GM23338 (cell line): ENCODE measurements at regions not wholly inside any gene's neighbourhood (a gene's known extent, or its start where the extent isn't known, plus 50 kb on each side); places are given as distances from the start of the nearest gene placed in this dataset. TPM values are rescaled to one million over a fixed set of nuclear protein-coding genes. Genes with fewer than 3 reads are reported as not detected.
"Not testable (repeated sequence)": the region's sequence is repeated elsewhere in the genome, so short reads cannot be mapped to it uniquely, and the experiment has no call there.

ENCODE experiments used
- ATAC-seq: fragments of 200-7000 bp; cut with Tn5 transposase; 3 replicates; pipeline ENCODE4 v1.9.1; 2020
- DNase-seq: peaks from one replicate; pipeline ENCODE4 v3.0.0-alpha.2; 2015; ENCODE audit warnings: low spot score
- H2AFZ ChIP-seq: fragments of 200-600 bp; sonication (generic); 2 replicates; pipeline ENCODE4 v1.8.0; 2016; ENCODE audit warnings: antibody characterized with exemption, mild to moderate bottlenecking, moderate library complexity
- H3F3A ChIP-seq: fragments of 200-600 bp; sonication (generic); replicated peaks from 2 replicates; pipeline ENCODE4 v1.8.0; 2017; ENCODE audit warnings: antibody characterized with exemption, mixed run types, low read depth
- H3K27ac ChIP-seq: fragments of 200-600 bp; sonication (generic); 2 replicates; pipeline ENCODE4 v1.6.1; 2016; ENCODE audit warnings: low read depth
- H3K27me3 ChIP-seq: fragments of 200-600 bp; sonication (generic); 2 replicates; pipeline ENCODE4 v1.8.0; 2016; ENCODE audit warnings: mild to moderate bottlenecking, mixed run types, moderate library complexity; ENCODE audit not compliant: insufficient read depth
- H3K36me3 ChIP-seq: fragments of 200-600 bp; sonication (generic); 2 replicates; pipeline ENCODE4 v1.8.0; 2016; ENCODE audit warnings: mild to moderate bottlenecking; ENCODE audit not compliant: insufficient read depth
- H3K4me1 ChIP-seq: fragments of 200-600 bp; sonication (generic); 2 replicates; pipeline ENCODE4 v1.8.0; 2016; ENCODE audit warnings: mild to moderate bottlenecking, moderate library complexity; ENCODE audit not compliant: insufficient read depth
- H3K4me2 ChIP-seq: fragments of 200-600 bp; sonication (generic); 2 replicates; pipeline ENCODE4 v1.7.1; 2017; ENCODE audit warnings: mixed run types
- H3K4me3 ChIP-seq: fragments of 200-600 bp; sonication (generic); 2 replicates; pipeline ENCODE4 v1.6.1; 2016; ENCODE audit warnings: mixed run types
- H3K79me2 ChIP-seq: fragments of 200-600 bp; sonication (generic); replicated peaks from 2 replicates; pipeline ENCODE4 v1.8.0; 2017; ENCODE audit warnings: mild to moderate bottlenecking; ENCODE audit not compliant: insufficient read depth
- H3K9me2 ChIP-seq: fragments of 200-600 bp; sonication (generic); 2 replicates; pipeline ENCODE4 v1.8.0; 2017; ENCODE audit not compliant: insufficient read depth
- H4K20me1 ChIP-seq: fragments of 200-600 bp; sonication (generic); replicated peaks from 2 replicates; pipeline ENCODE4 v1.8.0; 2017; ENCODE audit warnings: mild to moderate bottlenecking; ENCODE audit not compliant: insufficient read depth
- H3K27ac Mint-ChIP-seq: 2 replicates; pipeline ENCODE4 v1.8.0; 2020; ENCODE audit warnings: inconsistent platforms, mild to moderate bottlenecking, moderate library complexity, mixed read lengths
- H3K27me3 Mint-ChIP-seq: 3 replicates; pipeline ENCODE4 v1.8.0; 2022; ENCODE audit warnings: low read depth, mild to moderate bottlenecking, moderate library complexity, mixed read lengths, inconsistent platforms; ENCODE audit not compliant: insufficient read depth, poor library complexity
- H3K36me3 Mint-ChIP-seq: 3 replicates; pipeline ENCODE4 v1.8.0; 2021; ENCODE audit warnings: low read depth, mild to moderate bottlenecking, inconsistent platforms, moderate library complexity, mixed read lengths
- H3K4me1 Mint-ChIP-seq: 3 replicates; pipeline ENCODE4 v1.8.0; 2020; ENCODE audit warnings: mild to moderate bottlenecking, inconsistent platforms, mixed read lengths
- H3K4me3 Mint-ChIP-seq: 3 replicates; pipeline ENCODE4 v1.8.0; 2021; ENCODE audit warnings: moderate library complexity, mild to moderate bottlenecking, inconsistent platforms, mixed read lengths
- H3K9me3 Mint-ChIP-seq: 3 replicates; pipeline ENCODE4 v1.8.0; 2020; ENCODE audit warnings: moderate library complexity, mild to moderate bottlenecking, inconsistent platforms, mixed read lengths
- CTCF ChIP-seq, 2 experiments: fragments of 200-600 bp in 1 of 2; sonication (generic) in 1 of 2; conservative IDR thresholded peaks; 2 replicates each; pipeline versions ENCODE4 v1.5.1 to v1.6.1; 2016 to 2017; ENCODE audit warnings: antibody characterized with exemption in 2 of 2, low read depth in 2 of 2, mild to moderate bottlenecking in 2 of 2, moderate library complexity in 1 of 2
- ETS1 ChIP-seq: IDR thresholded peaks from 2 replicates; pipeline ENCODE4 v1.6.1; 2016; ENCODE audit warnings: antibody characterized with exemption
- NANOG ChIP-seq: IDR thresholded peaks from 2 replicates; pipeline ENCODE4 v1.6.1; 2016; ENCODE audit warnings: antibody characterized with exemption, borderline replicate concordance
- POLR2AphosphoS5 ChIP-seq: IDR thresholded peaks from 2 replicates; pipeline ENCODE4 v1.6.1; 2016; ENCODE audit warnings: antibody characterized with exemption, low read depth
- ZNF331 ChIP-seq: fragments of 250-450 bp; sonication (Bioruptor Pico); IDR thresholded peaks from 2 replicates; pipeline ENCODE4 v1.5.0; 2020; ENCODE audit warnings: low read depth, mild to moderate bottlenecking, moderate library complexity
- microRNA counts: library from miRNA; unstranded; fragments of <30 nt; microRNA quantifications from one replicate; lab custom pipeline; 2017
- microRNA-seq: library from miRNA; unstranded; fragments of <30 nt; microRNA quantifications from one replicate; pipeline ENCODE4, GENCODE V29; 2017
- small RNA-seq: library from RNA; depleted of rRNA; stranded (forward); fragments of <200 nt; gene quantifications from one replicate; pipeline ENCODE3, GENCODE V24; 2014; ENCODE audit warnings: low replicate concordance

- H2AFZ ChIP-seq: no peak overlapping the region
- no peak overlapping the region for H3K4me3 Mint-ChIP-seq
- no peak overlapping the region for H3K27ac ChIP-seq
- no peaks in the 10 kb centered on the region for H3K36me3 ChIP-seq
- no peaks in the 10 kb centered on the region for H3K4me1 Mint-ChIP-seq
- H3K9me3 Mint-ChIP-seq: no peaks in the 10 kb centered on the region
- no peaks in the 10 kb centered on the region for H3K4me1 ChIP-seq
- no peaks in the 10 kb centered on the region for H3K27me3 Mint-ChIP-seq
- no peaks in the 10 kb centered on the region for H4K20me1 ChIP-seq
- no peak for ATAC-seq
- no peaks in the 10 kb centered on the region for H3K79me2 ChIP-seq
- H3K36me3 Mint-ChIP-seq: no peaks in the 10 kb centered on the region
- TF ChIP-seq POLR2AphosphoS5 (no peak), ZNF331 (CRISPR knock-in tag) (no peak), CTCF (conservative IDR thresholded peaks at IDR 0.05; ENCODE audit: low read depth in 2 of 2) (no peak), ETS1 (no peak)
- no peaks in the 10 kb centered on the region for H3K27me3 ChIP-seq
- no peaks in the 10 kb centered on the region for H3F3A ChIP-seq
- H3K4me3 ChIP-seq: no peak overlapping the region
- DNase-seq: no peak
- no peak overlapping the region for H3K4me2 ChIP-seq
- H3K27ac Mint-ChIP-seq: no peak overlapping the region
- H3K9me2 ChIP-seq: peaks cover 5% of the 10 kb centered on the region; the same call in 1 of the 2 replicates
Measured at GRCh38 chr11:90284171-90284570, 61.3 kb upstream of the CHORDC1 start.

- H3K36me3 Mint-ChIP-seq, H3K4me3 ChIP-seq, H3K9me3 Mint-ChIP-seq, H3F3A ChIP-seq, H2AFZ ChIP-seq, H3K9me2 ChIP-seq, H4K20me1 ChIP-seq, H3K4me2 ChIP-seq, H3K27me3 Mint-ChIP-seq, H3K4me1 ChIP-seq, H3K27ac Mint-ChIP-seq, H3K27ac ChIP-seq, DNase-seq, H3K79me2 ChIP-seq, H3K27me3 ChIP-seq, ATAC-seq, H3K36me3 ChIP-seq, H3K4me1 Mint-ChIP-seq, H3K4me3 Mint-ChIP-seq: not testable (repeated sequence)
Measured at GRCh38 chr11:90282551-90283071, 59.8 kb upstream of the CHORDC1 start.

- Histone ChIP-seq H3K9me2 (peaks cover 4% of the 10 kb centered on the region; the same call in 1 of the 2 replicates), H3K4me2 (no peak overlapping the region), H3K79me2 (no peaks in the 10 kb centered on the region), H3K36me3 (no peaks in the 10 kb centered on the region; the same call in 1 of the 2 replicates), H3K4me3 (no peak overlapping the region), H3K27ac (no peak overlapping the region), H3K4me1 (no peaks in the 10 kb centered on the region), H2AFZ (no peak overlapping the region), H3F3A (no peaks in the 10 kb centered on the region), H4K20me1 (no peaks in the 10 kb centered on the region), H3K27me3 (no peaks in the 10 kb centered on the region)
- Mint-ChIP-seq H3K4me1 (no peaks in the 10 kb centered on the region), H3K9me3 (peaks cover 27% of the 10 kb centered on the region), H3K27ac (no peak overlapping the region), H3K4me3 (no peak overlapping the region), H3K36me3 (peaks cover 20% of the 10 kb centered on the region), H3K27me3 (peaks cover 7% of the 10 kb centered on the region)
- no peak for TF ChIP-seq ZNF331 (CRISPR knock-in tag)
- TF ChIP-seq NANOG: no peak
- ATAC-seq (no peak), DNase-seq (no peak)
Measured at GRCh38 chr11:90274362-90274761, 51.5 kb upstream of the CHORDC1 start.

MicroRNA genes in the stretch of these regions (microRNA counts, 767-probe panel; counts per million panel counts)
- not detected for microRNA hsa-miR-1261 (lab: Ali Mortazavi, UCI)

Small RNA genes lying in the stretch of these regions (microRNA-seq; reads per million reads assigned to microRNA genes)
- not detected for gene MIR1261
- gene MIR4490: not detected

Small RNA genes lying in the stretch of these regions (small RNA-seq; reads per million reads assigned to genes)
- not detected for gene AP001002.3
- not detected for gene MIR1261
- gene MIR4490: not detected
